GM10266 (cell line): ENCODE measurements at regions not wholly inside any gene's neighbourhood (a gene's known extent, or its start where the extent isn't known, plus 50 kb on each side); places are given as distances from the start of the nearest gene placed in this dataset.
"Not testable (repeated sequence)": the region's sequence is repeated elsewhere in the genome, so short reads cannot be mapped to it uniquely, and the experiment has no call there.

ENCODE experiments used
- DNase-seq: peaks from one replicate; pipeline ENCODE4 v3.0.0; 2012; ENCODE audit errors: extremely low spot score
- TF ChIP-seq, protein P1 (sequence below): IDR thresholded peaks from 2 replicates; pipeline ENCODE4 v1.5.1; 2012; ENCODE audit warnings: mild to moderate bottlenecking, low read depth; ENCODE audit not compliant: control insufficient read depth, insufficient read depth; ENCODE audit errors: missing control alignments

DNA sequence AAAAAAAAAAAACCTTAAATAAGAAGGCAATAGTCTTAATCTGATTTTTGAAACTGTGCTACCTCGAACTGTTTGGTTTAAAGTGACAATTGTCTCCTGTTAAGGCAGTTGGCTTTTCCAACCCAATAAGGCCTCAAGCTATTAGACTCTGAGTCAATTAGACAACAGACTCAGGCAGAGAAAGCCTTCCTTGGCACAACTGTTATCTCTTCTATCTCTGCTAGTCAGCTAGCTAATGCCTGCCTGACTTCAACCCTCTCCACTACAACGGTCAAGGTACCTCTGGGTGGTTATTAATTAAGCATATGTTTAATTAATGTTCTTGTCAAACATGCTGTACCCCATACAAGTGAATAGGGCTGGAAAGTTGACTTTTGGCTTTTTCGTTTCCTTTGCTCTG, 110.2 kb upstream of the NLGN1 start:
- TF ChIP-seq, protein P1, sequence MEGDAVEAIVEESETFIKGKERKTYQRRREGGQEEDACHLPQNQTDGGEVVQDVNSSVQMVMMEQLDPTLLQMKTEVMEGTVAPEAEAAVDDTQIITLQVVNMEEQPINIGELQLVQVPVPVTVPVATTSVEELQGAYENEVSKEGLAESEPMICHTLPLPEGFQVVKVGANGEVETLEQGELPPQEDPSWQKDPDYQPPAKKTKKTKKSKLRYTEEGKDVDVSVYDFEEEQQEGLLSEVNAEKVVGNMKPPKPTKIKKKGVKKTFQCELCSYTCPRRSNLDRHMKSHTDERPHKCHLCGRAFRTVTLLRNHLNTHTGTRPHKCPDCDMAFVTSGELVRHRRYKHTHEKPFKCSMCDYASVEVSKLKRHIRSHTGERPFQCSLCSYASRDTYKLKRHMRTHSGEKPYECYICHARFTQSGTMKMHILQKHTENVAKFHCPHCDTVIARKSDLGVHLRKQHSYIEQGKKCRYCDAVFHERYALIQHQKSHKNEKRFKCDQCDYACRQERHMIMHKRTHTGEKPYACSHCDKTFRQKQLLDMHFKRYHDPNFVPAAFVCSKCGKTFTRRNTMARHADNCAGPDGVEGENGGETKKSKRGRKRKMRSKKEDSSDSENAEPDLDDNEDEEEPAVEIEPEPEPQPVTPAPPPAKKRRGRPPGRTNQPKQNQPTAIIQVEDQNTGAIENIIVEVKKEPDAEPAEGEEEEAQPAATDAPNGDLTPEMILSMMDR = no peak
- DNase-seq = no peak

DNA sequence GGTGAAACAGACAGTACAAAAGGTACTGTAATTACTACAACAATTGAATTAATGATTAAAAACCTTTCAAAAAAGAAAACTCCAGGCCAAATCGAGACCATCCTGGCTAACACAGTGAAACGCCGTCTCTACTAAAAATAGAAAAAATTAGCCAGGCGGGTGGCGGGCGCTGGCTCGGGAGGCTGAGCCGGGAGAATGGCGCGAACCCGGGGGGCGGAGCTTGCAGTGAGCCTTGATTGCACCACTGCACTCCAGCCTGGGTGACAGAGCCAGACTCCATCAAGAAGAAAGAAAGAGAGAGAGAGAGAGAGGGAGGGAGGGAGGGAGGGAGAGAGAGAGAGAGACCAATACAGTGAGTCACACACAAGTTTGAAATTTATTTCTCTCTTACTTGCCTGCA, 111.0 kb upstream of the NLGN1 start:
- not testable (repeated sequence) for DNase-seq

DNA sequence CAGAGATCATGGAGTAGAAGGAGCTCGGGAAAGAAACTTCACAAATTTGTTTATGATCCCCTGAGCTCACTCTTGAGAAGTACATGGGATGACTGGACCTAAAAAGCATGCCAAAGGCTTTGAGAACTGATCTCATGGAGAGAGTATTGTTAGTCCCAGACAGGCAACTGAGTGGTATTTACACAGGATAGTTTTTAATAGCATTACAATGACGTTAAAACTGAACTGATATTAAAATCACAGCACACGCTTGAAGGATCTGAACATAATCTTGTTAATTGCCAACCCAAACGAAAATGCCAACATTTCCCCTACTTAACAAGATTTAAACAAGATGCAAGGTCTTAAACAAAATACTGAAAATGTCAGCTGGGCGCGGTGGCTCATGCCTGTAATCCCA, 113.2 kb upstream of the NLGN1 start:
- DNase-seq = no peak
- TF ChIP-seq, protein P1 = no peak

DNA sequence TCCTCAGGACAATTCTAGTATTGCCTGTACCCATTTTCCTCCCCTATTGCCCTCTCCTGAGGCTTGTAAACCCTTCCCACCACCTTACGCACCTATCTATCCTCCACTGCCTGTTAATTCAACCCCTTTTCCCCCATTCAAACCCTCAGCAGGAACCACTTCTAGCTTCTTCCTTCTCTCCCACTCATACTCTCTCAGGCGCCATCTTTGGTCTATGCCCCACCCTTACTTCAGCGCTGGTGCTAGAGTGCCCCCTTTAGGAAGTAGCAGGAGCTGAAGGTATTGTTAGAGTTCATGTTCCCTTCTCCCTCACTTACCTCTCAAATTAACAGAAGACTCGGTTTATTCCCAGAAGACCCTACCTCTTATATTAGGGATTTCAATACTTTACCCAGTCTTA, 121.8 kb upstream of the NLGN1 start:
- TF ChIP-seq, protein P1 = peak; percentile 43
- peak; percentile 34 for DNase-seq

DNA sequence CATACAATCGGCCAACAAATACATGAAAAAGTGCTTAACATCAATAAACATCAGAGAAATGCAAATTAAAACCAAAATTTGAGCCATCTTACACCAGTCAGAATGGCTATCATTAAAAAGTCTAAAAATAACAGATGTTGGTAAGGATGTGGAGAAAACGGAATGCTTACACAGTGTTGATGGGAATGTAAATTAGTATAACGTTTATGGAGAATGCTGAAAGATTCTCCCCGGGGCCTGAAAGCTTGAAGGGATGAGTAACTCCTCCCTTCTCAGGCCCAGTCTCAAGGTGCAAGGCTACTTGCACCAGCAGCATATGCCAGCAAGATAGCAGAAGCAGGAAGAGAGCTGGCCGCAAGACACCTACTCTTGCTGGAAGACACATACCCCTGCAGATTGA, 123.7 kb upstream of the NLGN1 start:
- DNase-seq = no peak
- TF ChIP-seq, protein P1 = no peak

DNA sequence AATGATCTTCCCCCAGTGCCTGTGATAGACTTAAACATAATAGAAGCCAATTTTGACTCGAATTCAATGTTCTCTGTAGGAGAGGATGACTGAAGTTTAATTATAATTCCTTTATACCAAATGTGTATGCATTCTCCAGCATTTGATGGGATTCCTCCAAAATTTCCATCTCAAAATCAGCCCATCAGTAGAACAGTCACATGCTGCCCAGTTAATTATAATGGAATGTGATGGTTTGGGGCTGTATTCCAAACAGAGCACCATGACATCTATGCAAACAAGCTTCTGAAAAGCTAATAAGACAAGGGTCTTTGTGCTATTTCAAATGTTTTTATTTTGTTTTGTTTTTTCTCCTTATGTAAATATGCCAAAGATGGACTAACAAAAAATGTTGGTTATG, 127.7 kb upstream of the SPATA16 start:
- no peak for DNase-seq
- TF ChIP-seq, protein P1 = no peak

DNA sequence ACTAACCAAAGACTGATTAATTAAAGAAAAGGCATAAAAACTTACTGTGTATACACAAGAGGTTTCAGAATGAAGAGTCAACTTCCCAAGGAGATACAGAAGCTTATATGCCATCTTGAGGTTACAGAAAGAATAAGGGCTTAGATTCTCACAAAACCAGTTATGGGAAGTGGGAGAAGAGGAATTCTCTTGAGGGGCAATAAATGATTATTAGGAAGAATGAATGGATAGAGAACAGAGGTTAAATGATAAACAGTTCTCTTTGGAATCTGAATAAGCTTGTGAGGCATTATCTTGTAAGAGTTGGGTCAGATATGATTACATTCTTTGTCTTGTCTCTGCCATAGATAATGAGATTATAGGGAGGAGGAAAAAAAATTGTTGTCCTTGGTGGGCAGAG, 126.7 kb upstream of the SPATA16 start:
- TF ChIP-seq, protein P1 = no peak
- DNase-seq = no peak

DNA sequence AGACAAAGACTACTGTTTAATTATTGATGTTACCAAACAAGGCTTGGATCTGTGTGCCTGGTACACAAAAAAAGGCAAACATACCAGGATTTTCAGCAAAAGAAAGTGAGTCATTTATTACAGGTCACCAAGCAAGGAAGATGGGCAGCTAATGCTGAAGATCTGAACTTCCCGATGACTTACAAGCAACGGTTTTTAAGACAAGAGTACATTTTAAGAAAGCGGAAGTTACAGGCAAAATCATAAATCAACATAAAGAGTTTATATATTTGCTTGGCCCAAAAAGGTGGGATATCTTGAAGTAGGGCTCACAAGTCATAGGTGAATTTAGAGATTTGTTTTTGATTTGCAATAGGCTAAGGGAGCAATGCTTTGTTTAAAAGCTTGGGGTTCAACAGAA, 125.4 kb upstream of the SPATA16 start:
- no peak for DNase-seq
- TF ChIP-seq, protein P1 = no peak
